22Rv1 (cell line): ENCODE measurements at regions not wholly inside any gene's neighbourhood (a gene's known extent, or its start where the extent isn't known, plus 50 kb on each side); places are given as distances from the start of the nearest gene placed in this dataset.

Experiments used
- H3K27ac ChIP-seq: fragments of 450-650 bp; 2 replicates; pipeline ENCODE4 v1.5.1; 2017
- CTCF ChIP-seq: fragments of 450-650 bp; IDR thresholded peaks from 2 replicates; pipeline ENCODE4 v1.5.1; 2017; ENCODE audit warnings: mild to moderate bottlenecking
- ZFX ChIP-seq: fragments of 450-650 bp; IDR thresholded peaks from 2 replicates; pipeline ENCODE4 v1.6.1; 2017; ENCODE audit warnings: antibody characterized with exemption, borderline replicate concordance

DNA sequence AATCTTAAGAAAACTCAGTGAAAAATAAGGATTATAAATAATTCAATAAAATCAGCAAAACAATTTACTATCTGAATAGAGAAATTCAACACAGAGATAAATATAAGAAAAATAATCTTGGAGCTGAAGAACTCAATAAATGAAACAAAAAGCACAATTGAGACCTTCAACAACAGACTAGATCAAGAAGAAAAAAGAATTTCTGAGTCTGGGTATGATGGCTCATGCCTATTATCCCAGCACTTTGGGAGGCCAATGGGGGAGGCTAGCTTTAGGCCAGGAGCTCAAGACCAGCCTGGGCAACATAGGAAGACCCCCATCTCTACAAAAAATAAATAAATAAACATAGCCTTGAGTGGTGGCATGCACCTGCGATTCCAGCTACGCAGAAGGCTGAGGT is 1295.7 kb upstream of the NRXN1 start:
- TF ChIP-seq ZFX: no peak
- TF ChIP-seq CTCF: no peak
- no peak overlapping the region for H3K27ac ChIP-seq

DNA sequence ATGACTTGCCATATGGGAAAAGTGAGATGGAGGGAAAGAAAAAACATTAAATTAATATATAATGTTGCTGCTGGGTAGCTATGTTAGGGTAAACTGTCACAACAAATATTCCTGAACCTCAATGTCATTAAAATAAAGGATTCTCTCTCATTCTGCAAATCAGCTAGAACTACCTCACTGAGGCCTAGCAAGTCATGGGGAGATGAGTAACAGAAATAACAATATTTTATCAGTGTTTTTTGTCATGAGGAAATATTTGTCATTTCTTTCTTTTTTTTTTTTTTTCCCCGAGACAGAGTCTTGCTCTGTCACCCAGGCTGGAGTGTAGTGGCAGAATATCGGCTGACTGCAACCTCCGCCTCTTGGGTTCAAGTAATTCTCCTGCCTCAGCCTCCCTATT is 1282.3 kb upstream of the NRXN1 start:
- no peak for TF ChIP-seq ZFX
- no peak for TF ChIP-seq CTCF
- no peak overlapping the region for H3K27ac ChIP-seq

- TF ChIP-seq CTCF (no peak), ZFX (no peak)
- no peak overlapping the region for H3K27ac ChIP-seq
Measured at GRCh38 chr2:52312486-52312885, 1280.6 kb upstream of the NRXN1 start.

DNA sequence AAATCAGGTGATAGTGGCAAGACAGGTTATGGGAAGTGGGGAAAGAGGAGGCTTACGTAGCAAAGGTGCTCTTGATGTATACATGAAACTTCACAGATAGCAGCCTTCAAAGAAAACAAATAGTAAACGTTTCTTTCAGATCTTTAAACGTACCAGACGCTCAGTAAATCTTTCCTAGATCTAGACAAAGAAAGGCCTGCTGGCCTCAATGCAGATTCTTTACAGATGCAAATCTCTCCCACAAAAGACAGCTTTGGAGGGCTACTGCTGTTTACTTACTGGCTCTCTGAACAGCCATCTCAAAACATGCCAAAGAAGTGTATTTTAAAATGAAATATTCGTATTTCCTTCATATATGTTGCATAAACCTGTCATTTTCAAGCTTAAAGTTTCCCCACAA is 1279.9 kb upstream of the NRXN1 start:
- H3K27ac ChIP-seq: no peak overlapping the region
- no peak for TF ChIP-seq CTCF
- no peak for TF ChIP-seq ZFX

- no peak for TF ChIP-seq ZFX
- TF ChIP-seq CTCF: no peak
- H3K27ac ChIP-seq: no peak overlapping the region
Measured at GRCh38 chr2:52308156-52308555, 1276.2 kb upstream of the NRXN1 start.

GRCh38 chr2:52294628-52295027 is 1262.7 kb upstream of the NRXN1 start:
- no peak overlapping the region for H3K27ac ChIP-seq
- TF ChIP-seq ZFX (no peak), CTCF (no peak)

GRCh38 chr2:52292801-52293200 is 1260.9 kb upstream of the NRXN1 start:
- H3K27ac ChIP-seq: no peak overlapping the region
- no peak for TF ChIP-seq ZFX
- TF ChIP-seq CTCF: no peak
